Right atrium auricular region (tissue), 2 donors: ENCODE measurements at regions not wholly inside any gene's neighbourhood (a gene's known extent, or its start where the extent isn't known, plus 50 kb on each side); places are given as distances from the start of the nearest gene placed in this dataset.
"Not testable (repeated sequence)": the region's sequence is repeated elsewhere in the genome, so short reads cannot be mapped to it uniquely, and the experiment has no call there.

Experiments used
- DNase-seq: peaks from one replicate; pipeline ENCODE4 v3.0.0-alpha.2; 2019; ENCODE audit warnings: low spot score
- H3K27ac ChIP-seq, 2 donors: fragments of 200-600 bp; sonication (generic); 1 replicate in 1 of 2; 2 replicates in 1 of 2; pipeline ENCODE4 v1.5.1; 2016 to 2019
- H3K27me3 ChIP-seq, 2 donors: fragments of 200-600 bp; sonication (generic); one replicate each; pipeline versions ENCODE4 v1.5.1 to v1.6.0; 2017 to 2019
- H3K36me3 ChIP-seq: fragments of 200-600 bp; sonication (generic); one replicate; pipeline ENCODE4 v1.5.1; 2016
- H3K4me1 ChIP-seq, 2 donors: fragments of 200-600 bp; sonication (generic); one replicate each; pipeline versions ENCODE4 v1.5.1 to v1.6.0; 2017 to 2019
- H3K4me3 ChIP-seq, 2 donors: fragments of 200-600 bp; sonication (generic); 1 replicate in 1 of 2; 2 replicates in 1 of 2; pipeline ENCODE4 v1.5.1; 2017 to 2019; ENCODE audit warnings: mild to moderate bottlenecking in 1 of 2, moderate library complexity in 1 of 2
- H3K9me3 ChIP-seq, 2 donors: fragments of 200-600 bp; sonication (generic); one replicate each; pipeline ENCODE4 v1.5.1; 2019
- TF ChIP-seq, protein P1 (sequence below), 2 donors: fragments of 200-600 bp; sonication (generic); IDR thresholded peaks; one replicate each; pipeline ENCODE4 v1.5.1; 2019; ENCODE audit warnings: antibody characterized with exemption in 2 of 2

DNA sequence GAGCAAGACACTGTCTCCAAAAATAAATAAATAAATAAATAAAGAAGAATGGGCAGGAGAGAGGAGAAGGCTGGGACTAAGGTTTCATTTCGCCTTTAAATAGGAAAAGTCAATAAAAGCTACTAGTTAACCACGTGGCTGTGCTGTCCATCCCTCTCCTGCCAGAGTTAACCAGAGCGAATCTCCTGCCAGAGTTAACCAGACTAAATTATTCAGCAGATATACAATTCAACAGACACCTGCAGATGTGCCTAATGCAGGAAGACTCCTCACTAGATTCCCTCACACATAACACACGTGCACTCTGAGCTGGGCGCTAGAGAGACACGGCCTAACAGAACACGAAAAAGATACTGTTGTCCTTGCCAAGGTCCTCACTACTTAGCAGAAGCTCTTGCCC is 156.1 kb downstream of the IGLL1 start:
- Histone ChIP-seq H3K4me1 (no peaks in the 10 kb centered on the region), H3K27ac (no peak overlapping the region), H3K9me3 (peaks cover 0 to 11% of the 10 kb centered on the region in 2 donors), H3K36me3 (no peaks in the 10 kb centered on the region), H3K4me3 (no peak overlapping the region), H3K27me3 (no peaks in the 10 kb centered on the region)
- no peak for DNase-seq
- TF ChIP-seq, protein P1, sequence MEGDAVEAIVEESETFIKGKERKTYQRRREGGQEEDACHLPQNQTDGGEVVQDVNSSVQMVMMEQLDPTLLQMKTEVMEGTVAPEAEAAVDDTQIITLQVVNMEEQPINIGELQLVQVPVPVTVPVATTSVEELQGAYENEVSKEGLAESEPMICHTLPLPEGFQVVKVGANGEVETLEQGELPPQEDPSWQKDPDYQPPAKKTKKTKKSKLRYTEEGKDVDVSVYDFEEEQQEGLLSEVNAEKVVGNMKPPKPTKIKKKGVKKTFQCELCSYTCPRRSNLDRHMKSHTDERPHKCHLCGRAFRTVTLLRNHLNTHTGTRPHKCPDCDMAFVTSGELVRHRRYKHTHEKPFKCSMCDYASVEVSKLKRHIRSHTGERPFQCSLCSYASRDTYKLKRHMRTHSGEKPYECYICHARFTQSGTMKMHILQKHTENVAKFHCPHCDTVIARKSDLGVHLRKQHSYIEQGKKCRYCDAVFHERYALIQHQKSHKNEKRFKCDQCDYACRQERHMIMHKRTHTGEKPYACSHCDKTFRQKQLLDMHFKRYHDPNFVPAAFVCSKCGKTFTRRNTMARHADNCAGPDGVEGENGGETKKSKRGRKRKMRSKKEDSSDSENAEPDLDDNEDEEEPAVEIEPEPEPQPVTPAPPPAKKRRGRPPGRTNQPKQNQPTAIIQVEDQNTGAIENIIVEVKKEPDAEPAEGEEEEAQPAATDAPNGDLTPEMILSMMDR (IDR thresholded peaks at IDR 0.05) = no peak

- H3K9me3 ChIP-seq, H3K27me3 ChIP-seq, DNase-seq, H3K27ac ChIP-seq, H3K36me3 ChIP-seq, H3K4me3 ChIP-seq, H3K4me1 ChIP-seq: not testable (repeated sequence)
Measured at GRCh38 chr22:23422281-23422680, 157.8 kb downstream of the IGLL1 start.

GRCh38 chr22:23421300-23421699 is 158.8 kb downstream of the IGLL1 start:
- not testable (repeated sequence) for H3K9me3 ChIP-seq, H3K27ac ChIP-seq, H3K4me3 ChIP-seq, H3K4me1 ChIP-seq, H3K27me3 ChIP-seq, DNase-seq, H3K36me3 ChIP-seq

- Histone ChIP-seq H3K36me3 (no peaks in the 10 kb centered on the region), H3K27ac (no peak overlapping the region), H3K4me1 (no peaks in the 10 kb centered on the region), H3K9me3 (no peaks in the 10 kb centered on the region), H3K27me3 (no peaks in the 10 kb centered on the region), H3K4me3 (no peak overlapping the region)
- no peak for DNase-seq
- TF ChIP-seq, protein P1 (IDR thresholded peaks at IDR 0.05) = no peak
Measured at GRCh38 chr22:23419931-23420330, 160.2 kb downstream of the IGLL1 start.

DNA sequence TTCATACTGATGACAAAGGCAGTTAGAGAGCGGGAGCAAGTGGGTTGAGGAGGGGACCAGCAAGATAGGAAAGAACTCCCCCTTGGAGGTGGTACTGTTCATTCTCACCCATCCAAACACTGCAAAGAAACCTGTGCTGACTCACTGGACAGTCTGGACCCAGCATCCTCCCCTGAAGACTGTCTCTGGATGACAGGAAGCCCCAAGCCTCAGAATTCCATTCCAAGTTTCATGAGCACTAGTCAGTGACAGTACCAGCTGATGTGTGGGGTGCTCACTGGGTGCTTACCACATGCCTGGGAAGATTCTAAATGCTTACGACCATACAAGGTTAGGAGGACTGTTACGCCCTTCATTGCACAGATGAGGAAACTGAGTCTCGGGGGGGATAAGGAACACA is 160.9 kb downstream of the IGLL1 start:
- TF ChIP-seq, protein P1 (IDR thresholded peaks at IDR 0.05) = no peak
- Histone ChIP-seq H3K27me3 (no peaks in the 10 kb centered on the region), H3K27ac (no peak overlapping the region), H3K4me3 (no peak overlapping the region), H3K4me1 (no peaks in the 10 kb centered on the region), H3K36me3 (no peaks in the 10 kb centered on the region), H3K9me3 (no peaks in the 10 kb centered on the region)
- no peak for DNase-seq

GRCh38 chr22:23418159-23418788 is 161.8 kb downstream of the IGLL1 start:
- Histone ChIP-seq H3K9me3 (no peaks in the 10 kb centered on the region), H3K27ac (no peak overlapping the region), H3K36me3 (no peaks in the 10 kb centered on the region), H3K4me3 (no peak overlapping the region), H3K4me1 (no peaks in the 10 kb centered on the region), H3K27me3 (no peaks in the 10 kb centered on the region)
- DNase-seq = no peak
- TF ChIP-seq, protein P1 (IDR thresholded peaks at IDR 0.05) = no peak

- not testable (repeated sequence) for H3K36me3 ChIP-seq, DNase-seq, H3K4me1 ChIP-seq, H3K27ac ChIP-seq, H3K9me3 ChIP-seq, H3K27me3 ChIP-seq, H3K4me3 ChIP-seq
Measured at GRCh38 chr22:23417327-23417726, 162.8 kb downstream of the IGLL1 start.

DNA sequence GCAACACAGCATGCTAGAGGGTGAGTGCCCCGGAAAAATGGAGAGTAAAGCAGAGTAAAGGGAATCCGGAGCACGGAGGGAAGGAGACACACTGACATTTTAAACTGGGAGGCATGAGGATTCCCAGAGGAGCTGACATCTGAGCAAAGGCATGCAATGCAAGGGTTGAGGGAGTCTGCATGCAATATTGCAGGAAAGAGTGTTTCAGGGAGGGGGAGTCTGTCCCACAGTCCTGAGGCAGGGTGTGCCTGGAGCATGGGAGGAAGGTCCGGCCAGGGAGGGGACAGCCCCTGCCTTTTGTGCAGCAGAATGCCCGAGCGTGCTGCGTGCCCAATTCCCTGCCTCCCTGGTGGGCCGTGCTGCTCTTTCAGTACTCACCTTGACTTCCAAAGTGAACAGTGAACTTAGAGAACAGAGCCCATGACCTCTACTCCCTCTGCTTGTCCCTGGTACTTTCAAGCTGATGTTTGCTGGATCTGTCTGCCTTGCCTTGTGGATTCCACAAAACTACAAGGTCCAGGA is 163.9 kb downstream of the IGLL1 start:
- not testable (repeated sequence) for H3K9me3 ChIP-seq, H3K27me3 ChIP-seq, H3K4me1 ChIP-seq, H3K27ac ChIP-seq, H3K4me3 ChIP-seq, H3K36me3 ChIP-seq, DNase-seq
